ENCODE measurements at regions not wholly inside any gene's neighbourhood (a gene's known extent, or its start where the extent isn't known, plus 50 kb on each side); places are given as distances from the start of the nearest gene placed in this dataset.

GRCh38 chr2:121947674-121948073 is 192.2 kb downstream of the TSN start:
- no peak overlapping the region for H3K27ac Mint-ChIP-seq (ENCODE audit: unreplicated experiment)
- no peak for TF ChIP-seq CTCF (IDR thresholded peaks at IDR 0.05)
- peaks cover 20% of the 10 kb centered on the region for H3K4me1 Mint-ChIP-seq (ENCODE audit: low read depth)
- H3K9me3 Mint-ChIP-seq (ENCODE audit: low read depth), result no peaks in the 10 kb centered on the region
- no peak for DNase-seq (ENCODE audit: low spot score)
- H3K36me3 Mint-ChIP-seq (ENCODE audit: low read depth), result no peaks in the 10 kb centered on the region
- H3K27me3 Mint-ChIP-seq (ENCODE audit: low read depth), result no peaks in the 10 kb centered on the region
- H3K4me3 Mint-ChIP-seq (ENCODE audit: unreplicated experiment), result no peak overlapping the region

- H3K9me3 Mint-ChIP-seq (ENCODE audit: low read depth), result peaks cover 8% of the 10 kb centered on the region
- no peak overlapping the region for H3K27ac Mint-ChIP-seq (ENCODE audit: unreplicated experiment)
- H3K4me1 Mint-ChIP-seq (ENCODE audit: low read depth), result peaks cover 13% of the 10 kb centered on the region
- peaks cover 3% of the 10 kb centered on the region for H3K27me3 Mint-ChIP-seq (ENCODE audit: low read depth)
- peaks cover 2% of the 10 kb centered on the region for H3K36me3 Mint-ChIP-seq (ENCODE audit: low read depth)
- no peak overlapping the region for H3K4me3 Mint-ChIP-seq (ENCODE audit: unreplicated experiment)
- no peak for TF ChIP-seq CTCF (IDR thresholded peaks at IDR 0.05)
- no peak for DNase-seq (ENCODE audit: low spot score)
These were observed 193.8 kb downstream of the TSN start for GRCh38 chr2:121949271-121949670.

GRCh38 chr2:121955426-121955825 is 200.0 kb downstream of the TSN start:
- peaks cover 7% of the 10 kb centered on the region for H3K4me1 Mint-ChIP-seq (ENCODE audit: low read depth)
- peaks cover 11% of the 10 kb centered on the region for H3K9me3 Mint-ChIP-seq (ENCODE audit: low read depth)
- TF ChIP-seq CTCF (IDR thresholded peaks at IDR 0.05), result no peak
- H3K27me3 Mint-ChIP-seq (ENCODE audit: low read depth), result peaks cover 3% of the 10 kb centered on the region
- peaks cover 2% of the 10 kb centered on the region for H3K36me3 Mint-ChIP-seq (ENCODE audit: low read depth)
- H3K4me3 Mint-ChIP-seq (ENCODE audit: unreplicated experiment), result no peak overlapping the region
- no peak overlapping the region for H3K27ac Mint-ChIP-seq (ENCODE audit: unreplicated experiment)
- DNase-seq (ENCODE audit: low spot score), result no peak

GRCh38 chr2:121955872-121956271 is 200.4 kb downstream of the TSN start:
- Mint-ChIP-seq H3K4me1 (ENCODE audit: low read depth) (peaks cover 9% of the 10 kb centered on the region), H3K36me3 (ENCODE audit: low read depth) (peaks cover 2% of the 10 kb centered on the region), H3K27me3 (ENCODE audit: low read depth) (peaks cover 3% of the 10 kb centered on the region), H3K9me3 (ENCODE audit: low read depth) (peaks cover 11% of the 10 kb centered on the region), H3K4me3 (ENCODE audit: unreplicated experiment) (no peak overlapping the region), H3K27ac (ENCODE audit: unreplicated experiment) (no peak overlapping the region)
- DNase-seq (ENCODE audit: low spot score), result no peak
- no peak for TF ChIP-seq CTCF (IDR thresholded peaks at IDR 0.05)

- Mint-ChIP-seq H3K27me3 (ENCODE audit: low read depth) (no peaks in the 10 kb centered on the region), H3K4me3 (ENCODE audit: unreplicated experiment) (no peak overlapping the region), H3K36me3 (ENCODE audit: low read depth) (no peaks in the 10 kb centered on the region), H3K9me3 (ENCODE audit: low read depth) (no peaks in the 10 kb centered on the region), H3K27ac (ENCODE audit: unreplicated experiment) (no peak overlapping the region), H3K4me1 (ENCODE audit: low read depth) (peaks cover 20% of the 10 kb centered on the region)
- TF ChIP-seq CTCF (IDR thresholded peaks at IDR 0.05), result no peak
- DNase-seq (ENCODE audit: low spot score), result no peak
These were observed 204.8 kb downstream of the TSN start for GRCh38 chr2:121960251-121960650.

All from chondrocyte (in vitro differentiated cells).